HG02981 (cell line): ENCODE measurements at regions not wholly inside any gene's neighbourhood (a gene's known extent, or its start where the extent isn't known, plus 50 kb on each side); places are given as distances from the start of the nearest gene placed in this dataset.

ENCODE experiments used
- ATAC-seq: cut with Tn5 transposase; IDR thresholded peaks from one replicate; pipeline ENCODE4 v1.9.1; 2021; ENCODE audit warnings: mild to moderate bottlenecking, moderate library complexity; ENCODE audit not compliant: unreplicated experiment

DNA sequence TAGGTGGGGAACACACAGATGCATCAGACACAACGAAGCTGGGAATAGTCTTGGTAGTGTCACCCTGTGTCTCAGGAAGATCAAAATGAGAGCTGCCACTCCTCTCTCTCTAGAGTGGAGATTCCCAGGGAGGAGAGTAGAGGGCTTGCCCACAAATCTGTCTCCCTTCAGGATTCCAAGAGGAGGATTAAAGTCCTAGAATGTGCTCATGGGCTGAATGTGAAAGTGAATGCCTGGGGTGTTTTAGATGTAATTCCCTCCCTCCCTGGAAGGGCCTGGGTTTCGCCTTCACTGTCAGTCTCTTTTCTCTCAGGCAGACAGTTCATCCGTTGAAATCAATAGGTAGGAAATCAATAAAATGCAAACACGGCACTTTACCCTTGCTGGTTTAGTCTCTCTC is 282.6 kb upstream of the PPARGC1A start:
- ATAC-seq, result no peak

DNA sequence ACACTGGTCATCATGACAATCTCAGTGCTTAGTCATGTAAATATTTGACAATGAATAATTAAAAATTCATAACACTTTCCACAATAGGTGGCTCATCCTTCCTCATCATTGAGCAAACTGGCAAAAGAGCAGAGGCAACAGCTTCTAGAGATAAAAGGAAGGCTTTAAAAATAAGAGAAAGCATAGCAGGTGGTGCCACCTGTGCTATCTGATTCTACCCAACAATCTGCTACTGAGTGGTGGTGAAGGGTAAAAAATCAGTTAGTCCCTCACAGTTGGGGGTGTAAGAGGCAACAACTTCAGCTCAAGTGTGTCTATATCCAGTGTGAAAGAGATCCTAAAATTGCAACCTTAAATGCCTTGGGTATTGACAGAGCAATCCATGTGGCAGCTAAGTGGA is 280.1 kb upstream of the PPARGC1A start:
- ATAC-seq, result no peak

DNA sequence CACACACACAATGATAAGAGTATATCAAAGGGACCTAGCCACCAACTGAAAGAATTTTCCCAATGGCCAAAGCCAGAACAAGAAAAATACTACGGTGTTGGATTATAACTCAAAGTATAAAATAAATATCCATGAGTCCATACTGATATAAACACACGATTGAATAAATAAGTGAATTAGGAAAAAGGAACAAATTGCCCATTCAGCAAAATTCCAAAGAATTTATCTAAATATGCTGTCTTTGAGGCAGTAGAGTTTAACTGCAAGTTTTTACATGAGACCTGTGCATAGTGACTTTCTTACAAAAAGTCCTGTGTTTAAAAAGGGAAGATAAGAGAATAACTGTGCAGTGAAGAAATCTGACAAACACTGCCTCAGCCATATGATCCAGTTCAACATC is 278.8 kb upstream of the PPARGC1A start:
- ATAC-seq, result no peak

DNA sequence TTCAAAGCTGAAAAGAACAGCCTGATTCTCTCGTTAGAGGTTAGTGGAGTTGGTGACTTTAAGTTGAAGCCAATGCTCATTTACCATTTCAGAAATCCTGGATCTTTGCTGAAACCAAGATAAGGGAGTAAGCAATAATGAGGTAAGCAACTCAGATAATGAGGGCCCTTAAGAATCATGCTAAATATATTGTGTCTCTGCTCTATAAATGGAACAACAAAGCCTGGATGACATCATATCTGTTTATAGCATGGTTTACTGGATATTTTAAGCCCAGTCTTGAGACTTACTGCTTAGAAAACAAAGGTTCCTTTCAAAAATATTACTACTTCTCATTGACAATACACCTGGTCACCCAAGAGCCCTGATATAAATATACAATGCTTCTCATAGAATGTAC is 276.7 kb upstream of the PPARGC1A start:
- ATAC-seq, result no peak

DNA sequence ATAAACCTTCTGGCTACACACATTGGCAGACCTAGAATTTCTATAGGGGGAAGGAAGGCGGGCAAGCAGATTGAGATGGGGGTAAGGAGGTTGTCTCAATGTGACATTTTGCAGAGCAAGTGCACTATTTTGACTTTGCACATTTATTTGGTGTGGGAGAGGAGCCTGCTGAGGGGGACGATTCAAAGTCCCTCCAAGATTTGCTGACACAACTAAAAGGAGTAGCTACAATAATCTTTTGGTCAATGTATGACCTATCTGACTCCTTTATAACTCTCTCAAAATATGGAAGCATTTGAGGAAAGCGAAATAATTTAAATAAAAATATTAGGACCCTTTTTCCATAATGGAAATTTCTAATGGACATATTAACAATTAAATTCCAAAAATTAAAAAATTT is 274.9 kb upstream of the PPARGC1A start:
- no peak for ATAC-seq

DNA sequence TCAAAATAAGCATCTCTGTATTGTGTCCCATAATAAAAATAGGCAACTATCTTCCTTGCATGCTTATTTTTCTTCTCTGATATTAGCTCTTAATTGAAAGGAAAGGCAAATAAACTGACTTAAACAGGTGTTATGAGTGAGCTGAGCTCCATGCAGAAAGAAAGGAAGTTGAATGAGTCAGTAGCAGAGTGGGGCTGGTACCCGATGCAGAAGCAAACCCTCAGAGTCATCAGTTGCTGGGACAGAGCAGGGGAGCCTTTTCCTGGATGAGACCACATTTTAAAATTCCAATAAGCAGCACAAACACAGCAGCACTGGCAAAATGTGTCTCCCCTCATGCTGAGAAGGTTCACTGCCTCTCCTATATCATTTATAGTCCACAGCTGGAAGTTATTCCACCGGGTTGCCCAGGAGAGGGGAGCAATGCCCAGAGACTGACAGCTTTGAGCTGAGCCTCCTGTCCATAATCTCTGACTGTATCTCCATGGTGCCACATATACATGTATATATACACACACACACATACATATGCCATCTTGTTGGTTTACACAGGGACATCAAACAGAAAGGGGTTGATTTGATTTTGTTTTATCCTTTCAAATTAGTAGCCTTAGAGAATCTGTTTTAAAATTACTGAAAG is 274.3 kb upstream of the PPARGC1A start:
- ATAC-seq, result no peak

DNA sequence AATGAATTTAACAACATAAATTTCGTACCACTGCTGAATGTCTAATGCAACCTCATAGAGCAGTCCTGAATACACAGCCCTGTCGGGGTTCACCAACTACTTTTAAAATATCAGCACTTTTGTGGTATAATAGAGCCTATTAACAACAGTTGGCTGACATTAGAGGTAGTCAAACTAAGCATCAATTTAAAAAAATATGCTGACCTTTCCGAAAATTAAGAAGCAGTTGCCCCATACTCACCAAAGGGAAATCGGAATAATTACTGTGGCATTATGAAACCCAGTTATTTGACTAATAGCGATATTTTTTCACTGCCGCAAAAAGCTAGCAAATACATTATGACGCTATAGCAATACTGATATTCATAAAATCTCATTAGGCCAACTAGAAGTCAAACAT is 273.5 kb upstream of the PPARGC1A start:
- no peak for ATAC-seq

DNA sequence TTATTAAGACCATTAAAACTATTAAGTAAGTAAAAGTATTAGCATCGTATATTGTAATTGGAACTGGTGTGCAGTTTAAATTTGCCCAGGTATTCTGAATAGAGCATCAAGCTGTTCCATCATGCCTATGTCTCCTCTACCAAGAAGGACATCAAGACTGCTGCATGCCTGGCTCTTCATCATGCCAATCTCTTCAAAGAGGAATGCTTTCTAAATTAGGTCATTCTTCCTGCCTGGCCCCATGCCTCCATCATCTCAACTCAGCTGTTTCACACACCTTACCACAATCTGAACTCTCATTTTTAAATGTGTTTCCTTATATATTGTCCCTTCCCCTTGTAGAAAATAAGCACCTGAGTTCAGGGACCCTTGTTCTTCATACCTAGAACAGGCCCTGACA is 270.5 kb upstream of the PPARGC1A start:
- no peak for ATAC-seq

DNA sequence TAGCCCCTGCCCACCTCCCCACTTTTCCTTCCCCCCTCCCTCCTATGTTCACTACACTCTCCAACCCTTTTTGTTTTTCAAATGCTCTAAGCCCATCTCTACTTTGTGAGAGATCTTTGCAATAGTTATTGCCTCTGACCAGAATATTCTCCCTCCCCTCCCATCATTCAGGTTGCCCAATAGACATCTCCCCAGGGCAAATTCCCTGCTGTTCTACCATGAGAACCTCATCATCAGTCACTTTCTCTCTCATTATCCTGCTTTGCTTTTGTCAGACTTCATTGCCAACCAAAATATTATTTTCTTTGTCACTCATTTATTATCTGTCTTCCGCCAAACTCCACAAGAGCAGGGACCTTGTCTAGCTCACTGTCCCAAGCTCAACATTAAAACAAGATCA is 268.2 kb upstream of the PPARGC1A start:
- no peak for ATAC-seq

DNA sequence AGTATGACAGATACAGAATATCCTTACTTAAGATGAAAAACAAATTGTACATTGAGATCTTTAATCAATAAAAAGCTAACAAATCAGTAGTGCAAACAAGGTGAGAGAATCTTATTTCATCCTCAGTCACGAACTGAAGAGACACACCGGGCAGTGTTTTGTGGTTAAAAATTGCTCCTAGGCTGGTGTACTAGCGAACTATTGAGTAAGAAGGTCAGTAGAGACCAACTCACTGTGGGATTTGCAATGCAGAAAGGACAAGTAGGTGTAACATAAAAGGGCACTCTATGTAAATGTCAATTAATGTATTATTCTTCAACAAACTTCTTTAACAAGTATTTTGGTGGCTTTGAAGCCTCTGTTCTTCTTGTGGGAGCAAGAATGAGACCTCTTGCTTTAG is 260.2 kb upstream of the PPARGC1A start:
- ATAC-seq, result no peak

DNA sequence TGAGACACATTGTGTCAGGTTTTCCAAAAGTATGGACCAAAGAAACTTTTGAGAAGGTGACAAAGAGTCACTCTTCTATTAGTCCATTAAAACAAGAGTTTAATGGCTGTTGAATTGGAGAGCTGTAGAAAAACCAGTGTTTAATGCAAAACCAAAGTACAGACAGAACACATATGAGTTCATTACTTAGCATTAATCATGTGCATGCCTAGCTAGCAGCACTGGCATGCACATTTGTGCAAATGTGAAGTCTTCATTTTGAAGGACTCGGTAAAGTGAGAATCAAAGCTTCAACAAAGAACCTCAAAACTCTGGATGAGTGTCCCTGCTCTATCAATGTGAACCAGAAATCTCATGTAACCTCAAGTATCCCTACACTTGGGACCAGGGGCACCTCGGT is 256.3 kb upstream of the PPARGC1A start:
- no peak for ATAC-seq

DNA sequence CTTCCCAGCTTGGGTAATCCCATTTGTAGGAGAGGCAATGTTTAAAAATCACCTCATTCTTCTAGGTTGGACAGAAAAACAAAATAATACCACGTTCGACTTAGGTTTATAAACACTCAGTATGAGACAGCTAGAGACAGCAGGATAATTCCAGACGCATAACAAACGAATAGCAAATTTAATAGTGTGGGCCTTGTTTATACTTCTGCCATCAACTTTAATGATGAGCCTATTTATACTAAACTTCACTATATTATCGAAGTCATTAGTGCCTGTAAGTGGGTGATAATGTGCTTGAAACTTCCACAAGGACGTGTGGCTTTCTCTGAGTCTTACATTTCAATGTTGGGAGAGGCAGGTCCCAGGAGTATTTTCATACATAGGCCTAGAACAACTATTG is 255.7 kb upstream of the PPARGC1A start:
- ATAC-seq, result no peak

DNA sequence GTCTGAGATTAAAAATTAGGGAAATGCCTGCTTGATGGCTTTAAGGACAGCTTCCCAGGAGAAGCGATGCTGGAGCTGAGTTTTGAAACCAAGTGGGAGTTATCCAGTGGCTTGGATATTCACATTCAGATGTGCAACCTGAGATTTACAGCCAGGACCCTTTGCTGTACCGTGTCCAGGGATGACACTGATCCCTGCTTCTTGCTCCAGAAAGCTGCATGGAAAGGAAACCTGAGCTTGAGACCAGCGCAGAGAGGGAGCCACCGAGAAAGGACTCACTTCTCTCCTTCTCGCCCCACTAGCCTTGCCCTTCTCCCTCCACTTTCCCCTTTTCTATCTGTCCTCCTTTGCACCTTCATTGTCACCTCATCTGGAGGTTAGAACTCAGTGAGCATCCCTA is 254.5 kb upstream of the PPARGC1A start:
- ATAC-seq, result no peak

DNA sequence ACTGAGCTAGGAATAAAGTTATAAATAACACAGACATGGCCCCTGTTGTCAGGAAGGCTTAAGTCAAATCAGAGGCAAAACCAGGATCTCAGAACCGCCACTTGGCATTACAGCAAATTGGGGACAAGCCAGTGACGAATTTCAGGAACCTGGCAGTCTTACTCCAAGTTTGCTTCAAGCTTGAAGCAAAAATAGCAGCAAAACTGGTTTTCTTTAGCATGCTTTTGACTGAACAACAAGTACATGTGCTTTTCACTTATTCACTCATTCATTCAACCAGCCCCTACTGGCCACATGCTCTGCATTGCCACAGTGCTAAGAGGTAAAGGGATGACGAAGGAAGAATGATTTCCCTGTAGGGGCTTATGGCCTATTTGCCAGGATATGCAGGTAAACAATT is 253.9 kb upstream of the PPARGC1A start:
- ATAC-seq, result no peak

DNA sequence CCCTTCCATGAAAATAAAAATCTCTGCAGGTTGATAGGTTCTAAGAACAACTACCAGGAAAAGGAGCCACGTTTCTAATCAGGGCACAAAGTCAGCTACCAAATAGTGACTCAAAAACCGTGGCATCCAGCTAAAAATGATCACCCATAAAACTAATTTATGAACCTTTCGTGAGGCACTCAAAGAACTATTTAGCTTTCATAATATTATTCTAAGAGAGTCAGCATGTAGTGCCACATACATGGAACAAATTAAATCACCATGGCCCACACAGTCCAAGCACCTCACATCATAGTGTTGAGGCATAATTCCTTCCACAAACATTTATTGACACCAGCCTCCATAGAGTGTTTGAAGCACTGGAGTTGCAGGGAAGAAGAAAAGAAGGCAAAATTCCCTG is 252.0 kb upstream of the PPARGC1A start:
- ATAC-seq, result no peak

DNA sequence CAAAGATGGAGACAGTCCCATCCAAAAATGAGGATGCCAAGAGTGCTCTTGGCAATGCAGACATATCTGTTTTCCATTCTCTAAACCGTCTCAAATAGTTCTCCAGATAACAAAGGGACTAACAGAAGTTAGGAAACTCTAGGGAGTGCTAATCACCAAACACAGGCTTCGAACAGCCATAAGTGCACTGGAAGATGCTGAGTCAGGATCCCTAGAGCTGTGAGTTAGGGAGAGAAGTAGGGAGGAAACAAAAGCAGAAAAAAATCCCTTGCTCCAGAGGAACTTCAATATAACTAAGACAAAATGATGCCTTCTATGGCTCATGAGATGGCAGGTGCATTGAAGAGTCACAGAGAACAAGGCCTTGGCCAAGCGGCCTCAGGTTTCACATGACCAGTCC is 251.0 kb upstream of the PPARGC1A start:
- no peak for ATAC-seq

DNA sequence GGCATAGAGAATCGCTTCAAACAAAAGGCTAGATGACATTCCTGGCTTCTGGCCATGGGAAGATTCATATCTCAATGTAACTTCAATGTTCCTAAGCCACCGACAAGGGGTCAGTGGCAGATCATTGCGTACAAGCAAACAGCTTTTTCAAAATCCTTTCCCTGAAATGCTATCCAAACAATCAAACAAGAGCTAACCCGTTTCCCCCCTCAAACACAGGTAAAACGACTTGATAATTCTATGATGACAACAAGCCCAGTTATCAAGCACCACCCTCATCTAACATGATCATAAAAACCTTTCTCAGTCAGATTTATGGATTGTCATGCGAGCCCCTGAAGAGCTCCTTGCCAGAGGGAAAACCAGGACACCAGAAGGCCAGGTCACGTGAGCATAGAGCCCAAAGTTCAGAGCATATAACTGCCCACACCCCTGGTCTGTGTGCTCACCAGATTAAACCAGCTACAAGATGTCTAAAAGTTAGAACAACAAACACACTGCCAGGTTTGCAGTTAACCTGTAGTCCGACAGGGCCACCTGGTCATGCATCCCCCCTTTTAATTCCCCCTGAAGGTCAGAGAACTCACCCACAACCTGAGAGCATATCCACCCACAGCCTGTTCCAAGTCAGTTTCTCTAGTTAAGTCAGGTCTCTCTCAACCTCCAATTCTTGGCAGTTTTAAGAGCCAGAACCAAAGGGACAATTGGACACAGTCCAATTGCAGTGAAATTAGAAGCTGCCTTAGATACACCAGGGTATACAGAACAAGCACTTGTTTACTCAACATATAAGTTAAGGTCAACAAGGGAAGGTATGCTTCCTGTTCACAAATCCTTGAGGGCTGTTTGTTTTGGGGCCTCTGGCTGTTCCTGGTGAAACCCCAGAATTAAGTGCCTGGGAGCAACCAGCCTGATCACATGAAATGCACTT is 248.1 kb upstream of the PPARGC1A start:
- ATAC-seq, result no peak

DNA sequence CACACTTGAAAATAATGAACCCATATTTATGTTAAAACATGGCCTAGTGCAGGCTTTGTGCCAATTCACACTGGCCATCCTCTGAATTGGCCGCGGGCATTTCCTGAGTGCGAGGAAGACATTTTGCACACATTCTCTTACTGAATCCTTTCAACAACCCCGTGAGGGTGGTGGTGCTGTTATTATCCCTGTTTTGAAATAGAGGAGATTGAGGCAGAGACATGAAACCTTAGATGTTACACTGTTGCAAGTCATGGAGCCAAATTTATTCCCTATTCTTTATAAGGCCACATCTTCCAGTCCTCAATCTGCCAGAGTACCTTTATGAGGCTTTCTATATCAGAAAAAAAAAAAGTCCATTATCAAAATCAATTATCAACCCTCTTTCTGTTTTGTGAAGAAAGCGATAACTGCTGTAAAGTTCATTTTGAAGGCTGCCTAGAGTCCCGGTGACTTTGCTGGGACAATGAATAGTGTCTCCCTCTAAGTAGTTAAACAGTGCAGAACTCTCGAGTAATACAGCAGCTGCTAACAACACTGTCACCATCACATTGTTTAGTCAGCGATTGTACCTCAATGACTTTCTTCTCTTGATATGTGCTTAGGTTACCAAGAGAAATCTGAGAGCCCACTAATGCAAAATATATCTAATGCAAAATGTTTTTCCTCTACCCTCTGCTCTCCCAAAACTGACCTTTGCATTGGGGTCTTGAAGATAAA is 242.3 kb upstream of the PPARGC1A start:
- no peak for ATAC-seq

DNA sequence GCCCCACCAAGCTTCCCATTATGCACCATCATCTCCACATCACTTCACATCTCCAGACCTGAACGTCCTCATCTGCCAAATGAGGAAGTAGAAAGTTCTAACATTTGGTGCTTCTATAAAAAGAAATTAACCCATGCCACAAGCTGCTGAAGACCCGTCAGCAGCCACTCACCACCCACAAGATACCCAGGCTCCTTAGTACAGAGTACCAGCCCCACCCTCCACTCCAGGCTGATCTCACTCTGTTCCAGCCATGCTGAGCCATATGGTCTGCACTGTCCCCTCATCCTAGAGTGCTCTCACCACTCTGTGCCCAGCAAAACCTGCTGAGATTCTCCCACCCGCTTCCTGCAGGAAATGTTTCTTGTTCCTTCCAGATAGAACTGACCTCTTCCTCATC is 240.8 kb upstream of the PPARGC1A start:
- ATAC-seq, result no peak

DNA sequence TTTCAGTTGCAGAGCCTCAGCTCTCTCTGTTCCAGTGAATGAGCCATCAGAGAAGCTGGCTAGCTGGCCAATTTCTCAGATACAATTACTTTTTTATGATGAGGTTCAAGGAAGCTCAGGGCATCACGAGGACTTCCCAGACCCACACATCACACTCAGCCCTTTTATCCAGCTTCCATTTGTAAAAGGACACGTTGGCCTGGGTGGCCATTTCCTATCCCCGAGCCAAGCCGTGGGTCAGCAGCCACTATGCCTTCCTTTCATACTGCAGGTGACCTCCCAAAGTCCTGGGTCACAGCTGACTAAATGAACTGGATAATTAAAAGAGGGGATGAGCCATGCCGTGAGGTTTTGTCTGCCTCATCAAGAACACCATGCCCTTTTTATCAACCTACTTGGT is 236.9 kb upstream of the PPARGC1A start:
- ATAC-seq, result no peak

DNA sequence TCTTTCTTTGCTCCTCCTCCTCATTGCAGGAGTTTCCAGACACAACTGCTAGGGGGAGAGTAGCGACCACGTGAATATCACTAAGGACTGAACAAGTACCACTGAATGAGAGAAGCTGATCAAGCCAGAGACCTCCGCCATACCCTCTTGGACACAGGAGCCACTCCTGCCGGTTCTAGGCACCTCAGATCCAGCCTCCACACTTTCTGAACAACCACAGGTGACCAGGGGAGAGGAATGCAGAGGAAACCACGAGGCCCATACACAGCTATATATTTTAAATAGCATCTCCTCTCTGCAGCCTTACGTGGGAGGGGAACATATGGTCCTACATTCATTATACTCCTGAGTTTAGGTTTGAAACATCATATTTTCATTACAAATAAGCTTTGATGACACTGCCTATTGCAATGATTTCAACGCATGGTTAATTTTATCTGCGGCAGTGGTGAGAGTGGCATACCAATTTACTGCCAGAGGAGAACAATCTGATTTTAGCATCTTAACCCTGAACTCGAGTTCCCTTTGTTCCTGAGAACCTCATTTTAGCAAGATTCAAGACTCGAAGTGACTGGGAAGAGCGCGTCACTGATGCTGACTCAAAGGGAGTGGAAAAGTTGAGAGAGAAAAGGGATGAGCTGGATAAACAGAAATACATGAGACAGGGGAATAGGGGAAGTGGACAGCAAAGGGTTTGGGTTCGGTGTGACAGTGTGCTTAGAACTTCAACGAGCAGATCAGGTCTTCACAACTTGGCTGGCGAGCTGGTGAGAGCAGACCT is 231.7 kb upstream of the PPARGC1A start:
- ATAC-seq, result no peak
